Parathyroid adenoma (tissue), 2 donors: ENCODE measurements at regions not wholly inside any gene's neighbourhood (a gene's known extent, or its start where the extent isn't known, plus 50 kb on each side); places are given as distances from the start of the nearest gene placed in this dataset.

Experiments used
- H2AFZ ChIP-seq: fragments of 300-600 bp; sonication (generic); one replicate; pipeline ENCODE4 v1.7.0; 2017; ENCODE audit warnings: antibody characterized with exemption, mild to moderate bottlenecking
- H3K27ac ChIP-seq: fragments of 300-600 bp; sonication (generic); one replicate; pipeline ENCODE4 v1.7.0; 2017
- H3K27me3 ChIP-seq: fragments of 300-600 bp; sonication (generic); one replicate; pipeline ENCODE4 v1.7.0; 2017; ENCODE audit warnings: low read length; ENCODE audit not compliant: control insufficient read depth, insufficient read depth
- H3K36me3 ChIP-seq: fragments of 300-600 bp; sonication (generic); one replicate; pipeline ENCODE4 v1.7.0; 2017; ENCODE audit warnings: low read length; ENCODE audit not compliant: control insufficient read depth, insufficient read depth
- H3K4me1 ChIP-seq: fragments of 300-600 bp; sonication (generic); one replicate; pipeline ENCODE4 v1.7.0; 2017; ENCODE audit warnings: control low read depth
- H3K4me2 ChIP-seq: fragments of 300-600 bp; sonication (generic); one replicate; pipeline ENCODE4 v1.7.0; 2017; ENCODE audit warnings: low read length
- H3K4me3 ChIP-seq: fragments of 300-600 bp; sonication (generic); one replicate; pipeline ENCODE4 v1.7.0; 2017; ENCODE audit warnings: low read depth, low read length
- H3K79me2 ChIP-seq: fragments of 300-600 bp; sonication (generic); one replicate; pipeline ENCODE4 v1.7.0; 2017; ENCODE audit warnings: control low read depth
- H3K9ac ChIP-seq: fragments of 300-600 bp; sonication (generic); one replicate; pipeline ENCODE4 v1.7.0; 2017; ENCODE audit warnings: mild to moderate bottlenecking
- H3K9me3 ChIP-seq: fragments of 300-600 bp; sonication (generic); one replicate; pipeline ENCODE4 v1.7.0; 2017; ENCODE audit warnings: low read length; ENCODE audit not compliant: control insufficient read depth
- CTCF ChIP-seq: fragments of 300-600 bp; sonication (generic); IDR thresholded peaks from one replicate; pipeline ENCODE4 v1.7.0; 2017; ENCODE audit warnings: antibody characterized with exemption, mild to moderate bottlenecking
- donor health status: primary hyperparathyroidism.

- Histone ChIP-seq H3K9ac (no peak overlapping the region), H3K4me2 (no peak overlapping the region), H3K36me3 (no peaks in the 10 kb centered on the region), H3K27ac (no peak overlapping the region), H3K9me3 (no peaks in the 10 kb centered on the region), H3K4me1 (no peaks in the 10 kb centered on the region), H2AFZ (no peak overlapping the region), H3K4me3 (no peak overlapping the region), H3K79me2 (no peaks in the 10 kb centered on the region), H3K27me3 (no peaks in the 10 kb centered on the region)
- no peak for TF ChIP-seq CTCF
Observed at GRCh38 chr1:168394858-168395257, 114.2 kb downstream of the TBX19 start.

GRCh38 chr1:168392958-168393549, 112.4 kb downstream of the TBX19 start:
- Histone ChIP-seq H3K36me3 (no peaks in the 10 kb centered on the region), H3K27me3 (no peaks in the 10 kb centered on the region), H3K27ac (no peak overlapping the region), H3K79me2 (no peaks in the 10 kb centered on the region), H3K9ac (no peak overlapping the region), H3K4me1 (no peaks in the 10 kb centered on the region), H3K4me3 (no peak overlapping the region), H3K4me2 (no peak overlapping the region), H3K9me3 (no peaks in the 10 kb centered on the region), H2AFZ (no peak overlapping the region)
- no peak for TF ChIP-seq CTCF

- Histone ChIP-seq H3K27me3 (no peaks in the 10 kb centered on the region), H3K4me1 (peaks cover 5% of the 10 kb centered on the region), H3K27ac (no peak overlapping the region), H3K9me3 (no peaks in the 10 kb centered on the region), H3K79me2 (no peaks in the 10 kb centered on the region), H3K4me2 (no peak overlapping the region), H2AFZ (no peak overlapping the region), H3K36me3 (no peaks in the 10 kb centered on the region), H3K9ac (no peak overlapping the region), H3K4me3 (no peak overlapping the region)
- no peak for TF ChIP-seq CTCF
Observed at GRCh38 chr1:168391851-168392681, 111.4 kb downstream of the TBX19 start.

- Histone ChIP-seq H2AFZ (no peak overlapping the region), H3K36me3 (no peaks in the 10 kb centered on the region), H3K4me3 (no peak overlapping the region), H3K9ac (no peak overlapping the region), H3K79me2 (no peaks in the 10 kb centered on the region), H3K4me2 (no peak overlapping the region), H3K9me3 (no peaks in the 10 kb centered on the region), H3K4me1 (peaks cover 5% of the 10 kb centered on the region), H3K27me3 (no peaks in the 10 kb centered on the region), H3K27ac (no peak overlapping the region)
- TF ChIP-seq CTCF, result no peak
Observed at GRCh38 chr1:168390271-168390670, 109.6 kb downstream of the TBX19 start.
